ENCODE measurements at regions not wholly inside any gene's neighbourhood (a gene's known extent, or its start where the extent isn't known, plus 50 kb on each side); places are given as distances from the start of the nearest gene placed in this dataset.

- TF ChIP-seq CTCF (IDR thresholded peaks at IDR 0.05): no peak
- no peak for TF ChIP-seq ZFX (IDR thresholded peaks at IDR 0.05; ENCODE audit: borderline replicate concordance)
Measured at GRCh38 chr2:193837111-193837738, 1642.5 kb upstream of the TMEFF2 start.

Measured in 22Rv1 (cell line).